Natural killer cell (primary cell): ENCODE measurements at regions not wholly inside any gene's neighbourhood (a gene's known extent, or its start where the extent isn't known, plus 50 kb on each side); places are given as distances from the start of the nearest gene placed in this dataset.

ENCODE experiments used
- ATAC-seq, 3 donors: fragments of 150-1000 bp in 2 of 3; fragments of 200-7000 bp in 1 of 3; cut with Tn5 transposase; 1 replicate in 1 of 3; 2 replicates in 2 of 3; pipeline ENCODE4 v1.10.0; 2021; ENCODE audit warnings: mild to moderate bottlenecking in 2 of 3, moderate library complexity in 2 of 3
- DNase-seq, 2 donors: peaks; one replicate each; pipeline versions ENCODE4 v3.0.0 to v3.0.0-alpha.2; 2013 to 2021; ENCODE audit warnings: mixed read lengths in 1 of 2
- H3K27ac ChIP-seq: one replicate; pipeline ENCODE4 v1.5.1; 2013; ENCODE audit warnings: mild to moderate bottlenecking, low read length
- H3K27me3 ChIP-seq: one replicate; pipeline ENCODE4 v1.6.1; 2013; ENCODE audit warnings: low read length; ENCODE audit not compliant: control insufficient read depth, insufficient read depth
- H3K36me3 ChIP-seq: one replicate; pipeline ENCODE4 v1.6.1; 2013; ENCODE audit warnings: low read length; ENCODE audit not compliant: control insufficient read depth, insufficient read depth
- H3K4me1 ChIP-seq: one replicate; pipeline ENCODE4 v1.6.1; 2013; ENCODE audit warnings: low read length; ENCODE audit not compliant: control insufficient read depth, insufficient read depth
- H3K4me3 ChIP-seq: one replicate; pipeline ENCODE4 v1.5.1; 2013; ENCODE audit warnings: low read length
- H3K9me3 ChIP-seq: one replicate; pipeline ENCODE4 v1.6.1; 2013; ENCODE audit warnings: low read length; ENCODE audit not compliant: control insufficient read depth, insufficient read depth
- H3K27ac Mint-ChIP-seq, 2 donors: one replicate each; pipeline ENCODE4 v1.8.0; 2022; ENCODE audit warnings: mild to moderate bottlenecking in 2 of 2, mixed read lengths in 2 of 2, moderate library complexity in 1 of 2
- H3K27me3 Mint-ChIP-seq, 2 donors: one replicate each; pipeline ENCODE4 v1.8.0; 2022; ENCODE audit warnings: low read depth in 2 of 2, mixed read lengths in 2 of 2
- H3K36me3 Mint-ChIP-seq: one replicate; pipeline ENCODE4 v1.8.0; 2022; ENCODE audit warnings: mixed read lengths
- H3K4me1 Mint-ChIP-seq, 2 donors: one replicate each; pipeline ENCODE4 v1.8.0; 2022; ENCODE audit warnings: mixed read lengths in 2 of 2
- H3K4me3 Mint-ChIP-seq: one replicate; pipeline ENCODE4 v1.8.0; 2022; ENCODE audit warnings: mild to moderate bottlenecking, moderate library complexity, mixed read lengths
- H3K9me3 Mint-ChIP-seq, 2 donors: one replicate each; pipeline ENCODE4 v1.8.0; 2022; ENCODE audit warnings: mixed read lengths in 2 of 2
- WGBS: methylation state at CpG from one replicate; pipeline ENCODE4 v1.1.7; 2013; ENCODE audit warnings: missing lambda C conversion rate; ENCODE audit not compliant: insufficient coverage; 5-methylcytosine and 5-hydroxymethylcytosine counted together
- intact Hi-C: fragments of 100-400 bp; cut with micrococcal nuclease; formaldehyde crosslinking; loops from one replicate; pipeline ENCODE4 v1.14.2; 2022
- TF ChIP-seq, protein P1 (sequence below): fragments of 200-600 bp; IDR thresholded peaks from one replicate; pipeline ENCODE4 v1.8.0; 2022; ENCODE audit warnings: antibody characterized with exemption

DNA sequence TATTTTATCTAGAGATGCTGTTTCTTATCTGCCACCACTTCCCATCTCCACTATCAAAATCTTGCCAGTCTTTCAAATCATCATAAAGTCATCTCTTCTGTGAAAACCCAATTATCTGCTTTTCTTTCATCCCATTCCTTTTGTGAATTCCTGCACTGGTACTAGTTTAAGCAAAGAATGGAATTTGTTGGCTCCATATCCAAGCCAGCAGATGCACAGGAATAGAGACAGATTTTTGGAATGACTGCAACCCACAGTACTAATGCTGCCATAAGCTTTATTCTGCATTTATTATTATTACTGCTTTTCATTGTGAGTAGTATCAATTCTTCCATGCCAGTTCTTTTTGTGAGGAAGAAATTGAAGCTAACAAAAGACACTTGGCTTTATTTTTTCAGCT, 616.7 kb downstream of the RAPGEF2 start:
- no peaks in the 10 kb centered on the region for H3K36me3 ChIP-seq
- TF ChIP-seq, protein P1, sequence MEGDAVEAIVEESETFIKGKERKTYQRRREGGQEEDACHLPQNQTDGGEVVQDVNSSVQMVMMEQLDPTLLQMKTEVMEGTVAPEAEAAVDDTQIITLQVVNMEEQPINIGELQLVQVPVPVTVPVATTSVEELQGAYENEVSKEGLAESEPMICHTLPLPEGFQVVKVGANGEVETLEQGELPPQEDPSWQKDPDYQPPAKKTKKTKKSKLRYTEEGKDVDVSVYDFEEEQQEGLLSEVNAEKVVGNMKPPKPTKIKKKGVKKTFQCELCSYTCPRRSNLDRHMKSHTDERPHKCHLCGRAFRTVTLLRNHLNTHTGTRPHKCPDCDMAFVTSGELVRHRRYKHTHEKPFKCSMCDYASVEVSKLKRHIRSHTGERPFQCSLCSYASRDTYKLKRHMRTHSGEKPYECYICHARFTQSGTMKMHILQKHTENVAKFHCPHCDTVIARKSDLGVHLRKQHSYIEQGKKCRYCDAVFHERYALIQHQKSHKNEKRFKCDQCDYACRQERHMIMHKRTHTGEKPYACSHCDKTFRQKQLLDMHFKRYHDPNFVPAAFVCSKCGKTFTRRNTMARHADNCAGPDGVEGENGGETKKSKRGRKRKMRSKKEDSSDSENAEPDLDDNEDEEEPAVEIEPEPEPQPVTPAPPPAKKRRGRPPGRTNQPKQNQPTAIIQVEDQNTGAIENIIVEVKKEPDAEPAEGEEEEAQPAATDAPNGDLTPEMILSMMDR: no peak
- H3K4me3 ChIP-seq: no peak overlapping the region
- Mint-ChIP-seq H3K4me1 (no peaks in the 10 kb centered on the region), H3K9me3 (peaks cover 9 to 10% of the 10 kb centered on the region in 2 donors), H3K27ac (no peak overlapping the region), H3K27me3 (no peaks in the 10 kb centered on the region), H3K36me3 (no peaks in the 10 kb centered on the region), H3K4me3 (no peak overlapping the region)
- no peak for DNase-seq
- no peak overlapping the region for H3K27ac ChIP-seq
- H3K27me3 ChIP-seq: no peaks in the 10 kb centered on the region
- no peaks in the 10 kb centered on the region for H3K4me1 ChIP-seq
- no peak for ATAC-seq
- no peaks in the 10 kb centered on the region for H3K9me3 ChIP-seq
- intact Hi-C loops: no loop called here

DNA sequence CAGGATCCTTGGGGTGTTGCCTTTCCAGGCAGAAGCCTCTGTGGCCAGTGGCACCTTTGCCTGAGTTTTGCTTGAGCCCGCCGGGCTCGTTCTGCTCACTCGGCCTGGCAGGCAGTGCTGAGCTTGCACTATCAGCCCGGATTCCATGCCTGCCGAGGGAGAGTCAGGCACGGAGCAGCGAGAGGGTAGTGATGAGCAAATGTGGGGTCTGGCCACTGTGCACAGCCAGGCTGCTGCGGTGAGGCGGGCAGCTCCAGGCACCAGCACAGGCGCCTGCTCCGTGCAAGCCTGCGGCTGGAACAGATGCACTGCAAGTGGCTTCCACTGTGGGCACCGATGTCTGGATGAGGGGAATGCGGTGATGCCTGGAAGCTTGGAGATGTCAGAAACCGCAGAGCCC, 619.2 kb downstream of the RAPGEF2 start:
- TF ChIP-seq, protein P1: no peak
- no peak overlapping the region for H3K27ac Mint-ChIP-seq
- intact Hi-C loops: no loop called here
- Histone ChIP-seq H3K36me3 (no peaks in the 10 kb centered on the region), H3K9me3 (no peaks in the 10 kb centered on the region), H3K27me3 (no peaks in the 10 kb centered on the region), H3K4me1 (no peaks in the 10 kb centered on the region), H3K4me3 (no peak overlapping the region), H3K27ac (no peak overlapping the region)
- 86% methylated on average over 16 of the region's 16 CpGs for WGBS
- no peaks in the 10 kb centered on the region for H3K4me1 Mint-ChIP-seq
- no peaks in the 10 kb centered on the region for H3K36me3 Mint-ChIP-seq
- peaks cover 8 to 10% of the 10 kb centered on the region in 2 donors for H3K9me3 Mint-ChIP-seq
- ATAC-seq: no peak
- no peaks in the 10 kb centered on the region for H3K27me3 Mint-ChIP-seq
- no peak overlapping the region for H3K4me3 Mint-ChIP-seq
- DNase-seq: no peak

DNA sequence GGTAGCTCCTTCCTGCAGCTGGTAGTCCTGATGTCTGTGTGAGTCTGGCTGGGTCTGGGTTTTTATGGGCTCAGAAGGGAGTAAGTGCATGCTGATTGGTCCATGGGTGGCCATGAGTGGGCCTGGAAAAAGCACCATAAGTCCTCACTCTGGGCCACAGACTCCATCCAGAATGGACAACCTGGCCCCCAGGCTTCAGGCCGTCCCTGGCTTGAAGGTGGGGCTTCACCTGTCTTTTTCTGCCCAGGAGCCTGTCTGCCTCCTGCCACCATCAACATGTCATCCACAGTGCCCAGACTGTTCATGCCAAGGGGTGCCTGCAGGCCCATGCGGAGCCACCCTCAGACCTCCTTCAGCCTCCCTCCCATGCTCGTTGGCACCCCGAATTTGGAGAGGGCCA, 620.0 kb downstream of the RAPGEF2 start:
- Histone ChIP-seq H3K4me1 (no peaks in the 10 kb centered on the region), H3K4me3 (no peak overlapping the region), H3K27ac (no peak overlapping the region), H3K9me3 (no peaks in the 10 kb centered on the region), H3K36me3 (no peaks in the 10 kb centered on the region), H3K27me3 (no peaks in the 10 kb centered on the region)
- Mint-ChIP-seq H3K36me3 (no peaks in the 10 kb centered on the region), H3K4me1 (no peaks in the 10 kb centered on the region), H3K4me3 (no peak overlapping the region), H3K9me3 (peaks cover 7 to 13% of the 10 kb centered on the region in 2 donors), H3K27ac (no peak overlapping the region), H3K27me3 (no peaks in the 10 kb centered on the region)
- WGBS: 80% methylated on average over 3 of the region's 4 CpGs
- ATAC-seq (no peak), DNase-seq (no peak)
- intact Hi-C loops: no loop called here
- TF ChIP-seq, protein P1: no peak

DNA sequence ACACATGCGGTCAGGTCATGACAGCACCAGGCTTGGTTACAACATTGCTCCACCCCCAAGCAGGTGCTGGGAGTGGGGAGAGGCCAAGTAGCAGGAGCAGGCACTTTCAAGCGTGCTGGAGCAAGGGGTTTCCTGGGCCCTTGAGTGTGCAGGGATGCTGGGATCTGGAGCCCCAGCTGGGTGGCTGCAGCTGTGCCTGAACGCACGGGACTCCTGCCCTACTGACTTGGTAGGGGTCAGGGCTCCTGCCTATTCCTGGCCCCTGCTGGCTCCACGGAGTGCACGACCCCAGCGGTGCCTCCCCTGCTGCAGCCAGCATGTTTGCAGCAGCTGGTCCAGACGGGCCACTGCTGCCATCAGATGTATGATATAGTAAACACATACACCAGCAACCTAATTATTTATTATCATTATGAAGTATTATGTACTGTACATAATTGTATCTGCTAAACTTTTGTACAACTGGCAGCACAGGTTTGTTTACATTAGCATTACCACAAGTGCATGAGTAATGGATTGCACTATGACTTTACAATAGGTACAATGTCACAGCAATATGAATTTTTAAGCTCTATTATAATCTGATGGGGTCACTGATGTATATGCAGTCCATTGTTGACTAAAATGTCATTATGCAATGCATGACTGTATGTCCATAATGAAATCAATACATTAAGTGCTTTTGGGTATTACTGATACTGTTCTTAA, 620.6 kb downstream of the RAPGEF2 start:
- WGBS: 86% methylated on average over 5 of the region's 8 CpGs
- H3K27me3 ChIP-seq: no peaks in the 10 kb centered on the region
- no peak for DNase-seq
- H3K36me3 ChIP-seq: no peaks in the 10 kb centered on the region
- intact Hi-C loops: no loop called here
- H3K4me1 ChIP-seq: no peaks in the 10 kb centered on the region
- H3K27ac ChIP-seq: no peak overlapping the region
- H3K36me3 Mint-ChIP-seq: no peaks in the 10 kb centered on the region
- H3K4me1 Mint-ChIP-seq: no peaks in the 10 kb centered on the region
- no peaks in the 10 kb centered on the region for H3K9me3 ChIP-seq
- no peak overlapping the region for H3K4me3 Mint-ChIP-seq
- no peak overlapping the region for H3K4me3 ChIP-seq
- ATAC-seq: no peak
- H3K9me3 Mint-ChIP-seq: peaks cover 4 to 13% of the 10 kb centered on the region in 2 donors
- no peak overlapping the region for H3K27ac Mint-ChIP-seq
- H3K27me3 Mint-ChIP-seq: no peaks in the 10 kb centered on the region
- TF ChIP-seq, protein P1: no peak
